ENCODE measurements at regions not wholly inside any gene's neighbourhood (a gene's known extent, or its start where the extent isn't known, plus 50 kb on each side); places are given as distances from the start of the nearest gene placed in this dataset.
"Not testable (repeated sequence)": the region's sequence is repeated elsewhere in the genome, so short reads cannot be mapped to it uniquely, and the experiment has no call there.

DNA sequence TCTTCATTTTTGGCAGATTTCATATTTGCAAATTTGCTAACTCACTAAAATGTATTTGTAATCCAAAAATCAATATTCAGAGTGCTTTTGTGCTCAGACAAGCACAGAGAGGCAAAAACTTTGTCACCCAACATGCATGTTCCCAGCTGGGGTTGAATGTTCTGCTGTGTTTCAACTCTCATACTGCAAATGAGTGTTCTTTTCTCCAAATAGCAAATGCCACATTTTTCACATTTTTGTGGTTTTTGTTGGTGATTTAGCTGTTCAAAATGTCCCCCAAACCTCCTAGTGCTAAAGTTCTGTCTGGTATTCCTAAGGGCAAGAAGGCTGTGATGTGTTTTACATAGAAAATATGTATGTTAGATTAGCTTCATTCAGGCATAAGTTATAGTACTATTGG is 87.3 kb upstream of the PCSK5 start:
- H3K4me3 ChIP-seq (ENCODE audit: low read depth, low read length), result no peak overlapping the region
- DNase-seq (ENCODE audit: low read depth), result no peak
- TF ChIP-seq, protein P1, sequence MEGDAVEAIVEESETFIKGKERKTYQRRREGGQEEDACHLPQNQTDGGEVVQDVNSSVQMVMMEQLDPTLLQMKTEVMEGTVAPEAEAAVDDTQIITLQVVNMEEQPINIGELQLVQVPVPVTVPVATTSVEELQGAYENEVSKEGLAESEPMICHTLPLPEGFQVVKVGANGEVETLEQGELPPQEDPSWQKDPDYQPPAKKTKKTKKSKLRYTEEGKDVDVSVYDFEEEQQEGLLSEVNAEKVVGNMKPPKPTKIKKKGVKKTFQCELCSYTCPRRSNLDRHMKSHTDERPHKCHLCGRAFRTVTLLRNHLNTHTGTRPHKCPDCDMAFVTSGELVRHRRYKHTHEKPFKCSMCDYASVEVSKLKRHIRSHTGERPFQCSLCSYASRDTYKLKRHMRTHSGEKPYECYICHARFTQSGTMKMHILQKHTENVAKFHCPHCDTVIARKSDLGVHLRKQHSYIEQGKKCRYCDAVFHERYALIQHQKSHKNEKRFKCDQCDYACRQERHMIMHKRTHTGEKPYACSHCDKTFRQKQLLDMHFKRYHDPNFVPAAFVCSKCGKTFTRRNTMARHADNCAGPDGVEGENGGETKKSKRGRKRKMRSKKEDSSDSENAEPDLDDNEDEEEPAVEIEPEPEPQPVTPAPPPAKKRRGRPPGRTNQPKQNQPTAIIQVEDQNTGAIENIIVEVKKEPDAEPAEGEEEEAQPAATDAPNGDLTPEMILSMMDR (IDR thresholded peaks at IDR 0.05; ENCODE audit: control insufficient read depth, extremely low read depth, insufficient read depth), result no peak

DNA sequence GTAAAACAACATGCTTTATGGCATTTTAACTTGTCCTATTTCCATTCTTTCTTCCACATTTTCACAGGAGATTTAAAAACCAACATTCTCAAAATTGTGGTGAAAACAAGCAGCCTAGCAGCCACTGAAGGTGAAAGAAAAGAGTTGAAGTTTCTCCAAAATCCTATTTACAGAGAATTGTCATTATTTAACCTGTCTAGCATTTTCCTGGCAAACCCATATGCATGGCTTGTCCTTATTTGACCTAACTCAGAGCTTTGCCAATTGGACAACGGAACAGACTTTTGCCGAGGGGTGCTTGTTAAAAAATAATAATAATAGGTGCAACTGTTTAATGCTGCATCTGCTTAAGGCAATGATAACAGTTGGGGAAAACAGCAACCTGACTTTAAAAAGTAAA is 80.4 kb upstream of the PCSK5 start:
- DNase-seq (ENCODE audit: low read depth), result no peak
- H3K4me3 ChIP-seq (ENCODE audit: low read depth, low read length), result no peak overlapping the region
- TF ChIP-seq, protein P1 (IDR thresholded peaks at IDR 0.05; ENCODE audit: control insufficient read depth, extremely low read depth, insufficient read depth), result no peak

DNA sequence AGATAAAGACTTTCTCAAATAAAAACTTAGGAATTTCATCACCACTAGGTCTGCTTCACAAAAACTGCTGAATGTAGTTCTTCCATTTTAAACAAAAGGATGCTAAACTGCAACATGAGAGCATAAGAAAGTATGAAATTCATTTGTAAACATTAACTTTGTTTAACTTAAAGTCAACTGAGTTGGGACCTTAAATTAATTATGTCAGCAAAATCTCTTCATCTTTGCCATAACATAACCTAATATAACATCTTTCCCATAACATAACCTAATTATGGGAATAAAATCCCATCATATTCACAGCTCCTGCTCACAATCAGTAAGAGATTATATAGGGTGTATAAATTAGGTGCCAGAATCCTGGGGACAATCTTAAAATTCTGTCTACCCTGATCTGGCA is 78.8 kb upstream of the PCSK5 start:
- DNase-seq (ENCODE audit: low read depth), result no peak
- TF ChIP-seq, protein P1 (IDR thresholded peaks at IDR 0.05; ENCODE audit: control insufficient read depth, extremely low read depth, insufficient read depth), result no peak

DNA sequence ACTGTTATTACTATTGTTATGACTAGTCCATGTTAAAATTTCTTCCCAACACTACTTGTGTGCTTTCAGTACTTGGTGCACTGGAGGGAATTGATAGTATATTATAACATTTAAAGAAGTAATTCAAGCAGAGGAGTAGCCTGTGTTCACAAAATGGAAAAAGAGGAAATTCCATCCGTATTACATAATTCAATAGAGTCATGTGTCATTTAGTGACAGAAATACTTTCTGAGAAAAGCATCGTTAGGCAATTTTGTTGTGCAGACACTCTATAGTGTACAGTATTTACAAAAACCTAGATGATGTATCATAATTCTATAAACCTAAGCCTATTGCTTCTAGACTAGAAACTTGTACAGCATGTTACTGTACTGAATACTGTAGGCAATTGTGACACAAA is 78.3 kb upstream of the PCSK5 start:
- TF ChIP-seq, protein P1 (IDR thresholded peaks at IDR 0.05; ENCODE audit: control insufficient read depth, extremely low read depth, insufficient read depth), result no peak
- no peak overlapping the region for H3K4me3 ChIP-seq (ENCODE audit: low read depth, low read length)
- no peak for DNase-seq (ENCODE audit: low read depth)

More for the DNA sequence above, 78.8 kb upstream of the PCSK5 start:
- no peak overlapping the region for H3K4me3 ChIP-seq (ENCODE audit: low read depth, low read length)

DNA sequence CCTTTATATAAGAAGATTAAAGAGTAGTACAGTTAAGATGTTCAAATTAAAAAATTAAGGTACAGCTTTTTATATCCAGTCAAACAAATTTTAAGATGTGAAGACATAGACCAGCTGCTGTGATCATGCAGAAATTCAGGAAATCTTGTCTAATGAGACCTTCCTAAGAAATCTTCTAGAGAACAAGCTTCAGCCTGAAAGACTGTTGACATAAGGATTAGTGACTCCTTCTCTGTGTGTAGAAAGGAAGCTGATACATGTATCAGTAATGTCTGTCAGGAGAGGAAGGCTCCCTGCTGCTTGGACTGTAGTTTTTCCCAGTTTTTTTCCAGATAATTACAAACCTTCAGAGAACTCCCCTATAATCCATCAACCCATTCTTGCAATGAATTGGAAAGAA is 75.8 kb upstream of the PCSK5 start:
- H3K4me3 ChIP-seq (ENCODE audit: low read depth, low read length), result no peak overlapping the region
- no peak for DNase-seq (ENCODE audit: low read depth)
- TF ChIP-seq, protein P1 (IDR thresholded peaks at IDR 0.05; ENCODE audit: control insufficient read depth, extremely low read depth, insufficient read depth), result no peak

DNA sequence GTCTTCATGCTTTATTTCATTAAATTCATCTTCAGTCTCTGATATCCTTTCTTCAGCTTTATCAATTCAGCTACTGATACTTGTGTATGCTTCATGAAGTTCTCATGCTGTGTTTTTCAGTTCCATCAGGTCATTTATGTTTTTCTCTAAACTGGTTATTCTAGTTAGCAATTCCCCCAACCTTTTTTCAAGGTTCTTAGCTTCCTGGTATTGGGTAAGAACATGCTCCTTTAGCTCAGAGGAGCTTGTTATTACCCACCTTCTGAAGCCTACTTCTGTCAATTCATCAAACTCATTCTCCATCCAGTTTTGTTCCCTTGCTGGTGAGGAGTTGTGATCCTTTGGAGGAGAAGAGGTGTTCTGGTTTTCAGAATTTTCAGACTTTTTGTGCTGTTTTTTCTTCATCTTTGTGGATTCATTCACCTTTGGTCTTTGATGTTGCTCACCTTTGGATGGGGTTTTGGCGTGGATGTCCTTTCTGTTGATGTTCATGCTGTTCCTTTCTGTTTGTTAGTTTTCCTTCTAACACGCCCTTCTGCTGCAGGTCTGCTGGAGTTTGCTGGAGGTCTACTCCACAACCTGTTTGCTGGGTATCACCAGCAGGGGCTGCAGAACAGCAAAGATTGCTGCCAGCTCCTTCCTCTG is 69.9 kb upstream of the PCSK5 start:
- not testable (repeated sequence) for DNase-seq (ENCODE audit: low read depth); H3K4me3 ChIP-seq (ENCODE audit: low read depth, low read length)

DNA sequence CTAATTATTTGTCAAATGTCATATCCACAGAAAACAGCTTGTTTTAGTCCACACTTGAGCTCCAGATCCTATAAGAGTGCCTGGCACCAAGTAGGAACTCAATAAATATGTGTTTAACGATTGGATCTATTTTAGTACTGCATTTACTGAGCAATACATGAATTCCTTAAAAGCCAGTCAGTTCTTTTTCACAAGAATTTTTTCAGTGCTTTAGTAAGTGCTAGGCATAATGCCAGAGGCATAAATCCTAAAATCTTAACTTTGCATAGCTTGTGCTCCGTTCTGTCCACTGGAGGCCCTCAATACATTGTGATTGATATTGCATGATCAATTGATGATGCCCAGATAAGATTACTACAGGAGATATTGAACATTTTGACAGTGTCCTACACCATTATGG is 67.3 kb upstream of the PCSK5 start:
- DNase-seq (ENCODE audit: low read depth), result no peak
- TF ChIP-seq, protein P1 (IDR thresholded peaks at IDR 0.05; ENCODE audit: control insufficient read depth, extremely low read depth, insufficient read depth), result no peak
- no peak overlapping the region for H3K4me3 ChIP-seq (ENCODE audit: low read depth, low read length)
